Astrocyte (in vitro differentiated cells and primary cell): ENCODE measurements at regions not wholly inside any gene's neighbourhood (a gene's known extent, or its start where the extent isn't known, plus 50 kb on each side); places are given as distances from the start of the nearest gene placed in this dataset.

Experiments
- DNase-seq: peaks from one replicate; pipeline ENCODE4 v3.0.0-alpha.2; 2010; ENCODE audit warnings: low read depth
- FAIRE-seq: peaks from 2 replicates; lab custom pipeline; 2011; peaks lifted over from hg19 to GRCh38; lab: Jason Lieb, UNC
- H2AFZ ChIP-seq: 2 replicates; pipeline ENCODE4 v1.6.0; 2012; ENCODE audit warnings: low read depth, low read length, inconsistent platforms
- H3K27ac ChIP-seq: 2 replicates; pipeline ENCODE4 v1.5.1; 2011; ENCODE audit warnings: low read depth, low read length, inconsistent platforms
- H3K27me3 ChIP-seq: 2 replicates; pipeline ENCODE4 v1.6.0; 2011; ENCODE audit warnings: low read length, inconsistent platforms; ENCODE audit not compliant: insufficient read depth
- H3K36me3 ChIP-seq: 2 replicates; pipeline ENCODE4 v1.5.1; 2011; ENCODE audit warnings: low read length, inconsistent platforms; ENCODE audit not compliant: insufficient read depth
- H3K4me1 ChIP-seq: 2 replicates; pipeline ENCODE4 v1.5.1; 2011; ENCODE audit warnings: low read length, inconsistent platforms; ENCODE audit not compliant: insufficient read depth
- H3K4me2 ChIP-seq: 2 replicates; pipeline ENCODE4 v1.6.0; 2012; ENCODE audit warnings: low read length, inconsistent platforms
- H3K4me3 ChIP-seq: 2 replicates; pipeline ENCODE4 v1.5.1; 2011; ENCODE audit warnings: low read depth, mild to moderate bottlenecking, low read length, inconsistent platforms; ENCODE audit not compliant: insufficient read depth
- H3K79me2 ChIP-seq: 2 replicates; pipeline ENCODE4 v1.6.0; 2012; ENCODE audit warnings: mild to moderate bottlenecking, low read length, inconsistent platforms; ENCODE audit not compliant: insufficient read depth
- H3K9ac ChIP-seq: 2 replicates; pipeline ENCODE4 v1.6.0; 2012; ENCODE audit warnings: mild to moderate bottlenecking, low read length, inconsistent platforms
- H3K9me3 ChIP-seq: 2 replicates; pipeline ENCODE4 v1.5.1; 2012; ENCODE audit warnings: low read depth, mild to moderate bottlenecking, low read length, inconsistent platforms; ENCODE audit not compliant: insufficient read depth
- H4K20me1 ChIP-seq: 2 replicates; pipeline ENCODE4 v1.6.0; 2012; ENCODE audit warnings: low read length, inconsistent platforms; ENCODE audit not compliant: insufficient read depth
- H3K27ac Mint-ChIP-seq: one replicate; pipeline ENCODE4 v1.8.0; 2021; ENCODE audit warnings: mild to moderate bottlenecking, mixed read lengths; ENCODE audit not compliant: unreplicated experiment
- H3K27me3 Mint-ChIP-seq: one replicate; pipeline ENCODE4 v1.8.0; 2021; ENCODE audit warnings: low read depth, mixed read lengths; ENCODE audit not compliant: unreplicated experiment
- H3K36me3 Mint-ChIP-seq: one replicate; pipeline ENCODE4 v1.8.0; 2021; ENCODE audit warnings: low read depth, mixed read lengths; ENCODE audit not compliant: unreplicated experiment
- H3K4me1 Mint-ChIP-seq: one replicate; pipeline ENCODE4 v1.8.0; 2021; ENCODE audit warnings: low read depth, mixed read lengths; ENCODE audit not compliant: unreplicated experiment
- H3K4me3 Mint-ChIP-seq: one replicate; pipeline ENCODE4 v1.8.0; 2021; ENCODE audit warnings: mild to moderate bottlenecking, moderate library complexity, mixed read lengths; ENCODE audit not compliant: unreplicated experiment
- H3K9me3 Mint-ChIP-seq: one replicate; pipeline ENCODE4 v1.8.0; 2021; ENCODE audit warnings: mild to moderate bottlenecking, mixed read lengths; ENCODE audit not compliant: unreplicated experiment
- EZH2 ChIP-seq: IDR thresholded peaks from 2 replicates; pipeline ENCODE4 v1.6.1; 2012; ENCODE audit warnings: mild to moderate bottlenecking, low read length, inconsistent platforms; ENCODE audit not compliant: insufficient read depth
- TF ChIP-seq, protein P1 (sequence below): IDR thresholded peaks from 2 replicates; pipeline ENCODE4 v1.5.1; 2011; ENCODE audit warnings: low read depth, mild to moderate bottlenecking, inconsistent platforms, low read length, moderate library complexity; ENCODE audit not compliant: insufficient read depth

DNA sequence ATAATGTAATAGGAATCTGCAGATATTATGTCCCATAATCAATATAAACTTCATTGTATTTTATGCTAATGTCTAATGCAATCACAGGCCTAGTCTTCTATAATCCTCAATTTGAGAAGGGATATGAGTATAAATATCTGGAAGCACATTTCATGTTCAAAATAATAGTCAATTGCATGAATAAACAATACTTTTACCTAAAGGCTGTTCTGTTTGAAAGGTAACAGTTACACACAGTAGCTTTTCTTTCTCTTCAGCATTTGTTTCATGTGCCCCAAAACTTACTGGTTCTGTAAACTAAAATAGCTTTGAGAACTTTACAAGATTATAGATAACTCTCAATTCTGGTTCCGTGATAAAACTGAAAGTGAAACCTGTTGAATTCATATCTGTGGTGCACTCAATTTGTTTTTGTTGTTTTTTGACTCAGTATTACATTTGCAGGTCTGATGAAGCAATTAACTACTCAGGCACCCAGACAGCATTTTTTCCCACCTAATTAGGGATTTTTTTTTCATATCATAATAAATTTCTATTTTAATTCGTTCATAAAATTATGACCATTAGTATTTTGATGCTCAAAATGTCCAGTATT lies 1193.8 kb downstream of the SLITRK1 start:
- no peaks in the 10 kb centered on the region for H3K27me3 Mint-ChIP-seq
- Histone ChIP-seq H3K79me2 (no peaks in the 10 kb centered on the region), H3K27ac (no peak overlapping the region), H3K9me3 (no peaks in the 10 kb centered on the region), H4K20me1 (no peaks in the 10 kb centered on the region), H3K9ac (peak overlapping the region; percentile 60), H3K36me3 (no peaks in the 10 kb centered on the region), H2AFZ (peak overlapping the region; percentile 67), H3K4me3 (peak overlapping the region; percentile 24), H3K27me3 (no peaks in the 10 kb centered on the region), H3K4me1 (no peaks in the 10 kb centered on the region), H3K4me2 (peak overlapping the region; percentile 78)
- TF ChIP-seq, protein P1, sequence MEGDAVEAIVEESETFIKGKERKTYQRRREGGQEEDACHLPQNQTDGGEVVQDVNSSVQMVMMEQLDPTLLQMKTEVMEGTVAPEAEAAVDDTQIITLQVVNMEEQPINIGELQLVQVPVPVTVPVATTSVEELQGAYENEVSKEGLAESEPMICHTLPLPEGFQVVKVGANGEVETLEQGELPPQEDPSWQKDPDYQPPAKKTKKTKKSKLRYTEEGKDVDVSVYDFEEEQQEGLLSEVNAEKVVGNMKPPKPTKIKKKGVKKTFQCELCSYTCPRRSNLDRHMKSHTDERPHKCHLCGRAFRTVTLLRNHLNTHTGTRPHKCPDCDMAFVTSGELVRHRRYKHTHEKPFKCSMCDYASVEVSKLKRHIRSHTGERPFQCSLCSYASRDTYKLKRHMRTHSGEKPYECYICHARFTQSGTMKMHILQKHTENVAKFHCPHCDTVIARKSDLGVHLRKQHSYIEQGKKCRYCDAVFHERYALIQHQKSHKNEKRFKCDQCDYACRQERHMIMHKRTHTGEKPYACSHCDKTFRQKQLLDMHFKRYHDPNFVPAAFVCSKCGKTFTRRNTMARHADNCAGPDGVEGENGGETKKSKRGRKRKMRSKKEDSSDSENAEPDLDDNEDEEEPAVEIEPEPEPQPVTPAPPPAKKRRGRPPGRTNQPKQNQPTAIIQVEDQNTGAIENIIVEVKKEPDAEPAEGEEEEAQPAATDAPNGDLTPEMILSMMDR = no peak
- TF ChIP-seq EZH2 = no peak
- no peak overlapping the region for H3K27ac Mint-ChIP-seq
- no peak for FAIRE-seq
- H3K36me3 Mint-ChIP-seq = no peaks in the 10 kb centered on the region
- H3K9me3 Mint-ChIP-seq = no peaks in the 10 kb centered on the region
- H3K4me1 Mint-ChIP-seq = no peaks in the 10 kb centered on the region
- no peak overlapping the region for H3K4me3 Mint-ChIP-seq
- DNase-seq = no peak

DNA sequence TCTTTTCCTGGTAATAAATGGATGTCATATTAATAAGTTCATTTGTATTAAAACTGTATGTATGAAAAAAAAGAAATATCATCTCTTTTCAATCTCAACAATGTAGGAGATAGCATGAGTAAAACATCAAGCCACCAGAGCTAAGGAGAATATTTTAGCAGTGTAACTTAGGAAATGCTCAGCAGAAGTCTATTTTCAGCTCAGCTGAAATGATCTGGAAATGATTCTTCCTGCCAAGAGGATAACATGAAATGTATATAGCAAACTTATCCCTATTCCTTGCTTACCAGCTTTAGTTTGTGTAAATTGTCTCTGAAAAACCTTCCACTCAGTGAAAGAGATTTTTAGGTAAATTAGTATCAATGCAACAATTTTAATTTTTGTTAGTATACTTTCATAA lies 1194.4 kb downstream of the SLITRK1 start:
- Histone ChIP-seq H3K27me3 (no peaks in the 10 kb centered on the region), H4K20me1 (no peaks in the 10 kb centered on the region), H3K9ac (no peak overlapping the region), H3K4me2 (peak overlapping the region; percentile 78), H3K79me2 (no peaks in the 10 kb centered on the region), H3K4me3 (no peak overlapping the region), H3K9me3 (no peaks in the 10 kb centered on the region), H2AFZ (no peak overlapping the region), H3K36me3 (no peaks in the 10 kb centered on the region), H3K27ac (no peak overlapping the region), H3K4me1 (no peaks in the 10 kb centered on the region)
- Mint-ChIP-seq H3K27me3 (no peaks in the 10 kb centered on the region), H3K9me3 (no peaks in the 10 kb centered on the region), H3K27ac (no peak overlapping the region), H3K4me1 (no peaks in the 10 kb centered on the region), H3K4me3 (no peak overlapping the region), H3K36me3 (no peaks in the 10 kb centered on the region)
- TF ChIP-seq EZH2 = no peak
- TF ChIP-seq, protein P1 = no peak
- no peak for FAIRE-seq
- no peak for DNase-seq

GRCh38 chr13:82681535-82681934 lies 1200.7 kb downstream of the SLITRK1 start:
- H4K20me1 ChIP-seq = no peaks in the 10 kb centered on the region
- Mint-ChIP-seq H3K4me1 (no peaks in the 10 kb centered on the region), H3K36me3 (no peaks in the 10 kb centered on the region), H3K4me3 (no peak overlapping the region), H3K27me3 (no peaks in the 10 kb centered on the region), H3K27ac (no peak overlapping the region), H3K9me3 (peaks cover 2% of the 10 kb centered on the region)
- no peak overlapping the region for H3K4me3 ChIP-seq
- no peak overlapping the region for H3K27ac ChIP-seq
- H3K4me2 ChIP-seq = no peak overlapping the region
- DNase-seq (no peak), FAIRE-seq (no peak)
- H3K79me2 ChIP-seq = no peaks in the 10 kb centered on the region
- no peak overlapping the region for H3K9ac ChIP-seq
- no peak overlapping the region for H2AFZ ChIP-seq
- no peaks in the 10 kb centered on the region for H3K36me3 ChIP-seq
- H3K27me3 ChIP-seq = no peaks in the 10 kb centered on the region
- H3K4me1 ChIP-seq = no peaks in the 10 kb centered on the region
- no peaks in the 10 kb centered on the region for H3K9me3 ChIP-seq
- TF ChIP-seq, protein P1 = no peak
- TF ChIP-seq EZH2 = no peak
